ENCODE measurements at regions not wholly inside any gene's neighbourhood (a gene's known extent, or its start where the extent isn't known, plus 50 kb on each side); places are given as distances from the start of the nearest gene placed in this dataset.

DNA sequence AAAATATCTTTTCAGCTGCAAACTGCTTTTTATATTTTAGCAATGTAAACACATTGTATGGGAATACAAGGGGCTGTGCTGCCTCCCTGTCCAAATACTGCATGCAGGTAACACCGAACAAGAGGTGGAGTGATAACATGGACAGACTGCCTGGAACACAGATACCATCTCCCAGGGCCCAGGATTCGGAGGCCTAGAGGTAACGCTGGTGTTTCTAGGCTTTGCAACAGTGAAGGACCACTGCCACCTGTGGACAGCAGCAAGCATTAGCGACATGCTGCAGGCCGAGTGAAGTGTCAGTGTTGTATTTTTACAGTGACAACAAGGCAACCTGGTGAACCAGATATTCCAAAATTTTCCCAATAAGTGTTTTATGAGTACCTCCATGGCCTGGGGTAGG, 379.1 kb downstream of the DMRT2 start:
- peak; percentile 11 for DNase-seq (ENCODE audit: low spot score)

DNA sequence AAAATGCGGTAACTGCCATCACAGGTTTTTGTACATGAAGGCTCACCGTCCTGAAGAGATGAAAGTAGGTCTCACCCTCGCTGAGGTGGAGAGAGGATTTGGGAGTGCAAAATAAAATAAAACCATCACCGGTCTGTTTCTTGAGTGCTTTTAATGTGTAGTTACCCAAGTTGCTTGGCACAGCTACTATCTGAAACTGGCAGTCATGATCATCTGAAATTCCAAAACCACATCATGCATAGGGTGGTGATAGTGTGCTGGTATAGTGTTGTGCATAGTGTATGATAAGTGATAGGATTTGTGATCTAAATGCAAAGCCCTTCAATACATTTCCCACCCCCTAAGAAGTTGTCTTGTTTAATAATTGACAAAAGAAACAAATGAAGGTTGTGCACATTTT, 381.3 kb downstream of the DMRT2 start:
- DNase-seq (ENCODE audit: low spot score), result no peak

DNA sequence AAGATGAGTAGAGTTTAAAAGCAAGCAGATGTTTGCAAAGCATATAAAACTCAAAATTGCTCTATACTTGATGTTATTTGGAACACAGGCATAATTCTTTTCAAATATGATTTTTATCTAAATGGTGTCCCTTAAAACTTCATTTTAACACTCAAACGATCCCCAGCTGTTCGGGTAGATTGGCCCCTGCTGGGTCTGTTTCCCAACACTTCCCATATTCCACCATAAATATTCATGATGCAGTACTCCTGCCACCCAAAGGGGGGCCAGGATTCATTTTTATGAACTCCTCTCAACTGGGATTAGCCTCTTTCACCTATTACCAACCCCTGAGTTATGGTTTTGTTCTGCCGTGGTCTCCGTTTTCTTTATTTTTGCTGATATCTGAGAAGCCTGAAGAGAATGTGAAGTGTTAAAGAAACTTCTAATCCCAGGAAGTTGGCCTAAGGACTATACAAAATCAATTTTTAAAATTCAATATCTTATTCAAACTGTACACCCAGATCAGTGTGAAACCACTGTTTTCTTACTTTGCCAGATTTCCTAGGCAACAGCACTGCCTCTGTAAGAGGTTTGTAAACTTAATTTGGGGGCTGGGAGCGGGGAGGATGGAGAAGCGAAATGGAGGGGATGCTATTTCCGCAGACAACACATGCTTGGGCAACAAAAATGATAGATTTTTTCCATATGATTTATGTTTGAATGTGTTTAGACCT, 384.1 kb downstream of the DMRT2 start:
- DNase-seq (ENCODE audit: low spot score), result no peak

DNA sequence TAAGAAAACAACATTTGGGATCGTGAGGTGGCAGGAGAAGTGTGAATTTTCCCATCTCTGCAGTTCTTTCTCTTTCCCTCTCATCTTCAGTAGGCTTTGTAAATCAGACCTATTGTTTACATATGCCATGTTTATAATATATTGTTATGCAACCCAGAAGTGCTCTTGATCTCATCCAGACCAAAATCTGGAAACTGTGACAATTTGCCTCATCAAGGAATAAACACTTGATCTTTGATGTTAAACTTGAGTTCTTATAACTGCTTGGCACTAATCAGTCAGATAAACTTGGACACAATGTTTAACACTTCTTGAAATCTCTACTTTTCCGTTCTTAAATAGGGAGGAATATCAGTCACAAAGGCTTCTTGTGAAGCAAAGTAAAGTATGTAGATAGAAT, 384.7 kb downstream of the DMRT2 start:
- DNase-seq (ENCODE audit: low spot score), result no peak

DNA sequence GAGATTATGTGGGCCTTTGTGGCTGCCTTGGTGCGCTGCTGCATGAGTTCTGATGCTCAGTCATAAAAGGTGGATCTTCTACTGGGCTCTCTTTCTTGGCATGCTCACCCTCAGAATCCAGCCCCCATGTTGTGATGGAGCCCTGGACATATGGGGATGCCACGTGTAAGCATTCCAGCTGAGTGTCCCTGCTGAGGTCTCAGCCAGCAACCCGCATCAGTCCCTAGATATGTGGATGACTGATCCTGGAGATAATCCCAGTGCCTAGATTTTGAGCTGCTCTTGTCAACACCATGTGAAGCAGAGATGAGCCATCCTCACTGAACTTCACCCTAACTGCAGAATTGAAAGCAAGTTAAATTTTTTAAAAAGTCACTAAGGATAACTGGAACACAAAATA, 390.1 kb downstream of the DMRT2 start:
- DNase-seq (ENCODE audit: low spot score), result no peak

DNA sequence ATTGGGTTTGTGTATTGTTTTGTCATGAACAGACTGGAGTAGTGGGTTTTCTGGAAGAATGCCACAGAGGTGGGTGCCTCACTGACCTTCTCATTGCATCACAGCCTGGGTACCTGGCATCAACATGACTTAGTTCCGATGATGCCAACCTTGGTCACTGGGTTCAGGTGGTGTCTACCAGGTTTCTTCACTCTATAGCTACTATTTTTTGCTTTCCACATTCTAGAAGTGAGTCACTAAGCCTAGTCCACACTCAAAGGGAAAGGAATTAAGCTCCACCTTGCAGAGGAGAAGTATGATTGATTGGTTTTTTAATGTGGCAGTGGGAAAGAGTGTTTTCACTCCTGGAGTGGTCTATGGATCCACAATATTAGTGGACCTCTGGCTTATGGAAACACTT, 391.9 kb downstream of the DMRT2 start:
- DNase-seq (ENCODE audit: low spot score), result no peak

DNA sequence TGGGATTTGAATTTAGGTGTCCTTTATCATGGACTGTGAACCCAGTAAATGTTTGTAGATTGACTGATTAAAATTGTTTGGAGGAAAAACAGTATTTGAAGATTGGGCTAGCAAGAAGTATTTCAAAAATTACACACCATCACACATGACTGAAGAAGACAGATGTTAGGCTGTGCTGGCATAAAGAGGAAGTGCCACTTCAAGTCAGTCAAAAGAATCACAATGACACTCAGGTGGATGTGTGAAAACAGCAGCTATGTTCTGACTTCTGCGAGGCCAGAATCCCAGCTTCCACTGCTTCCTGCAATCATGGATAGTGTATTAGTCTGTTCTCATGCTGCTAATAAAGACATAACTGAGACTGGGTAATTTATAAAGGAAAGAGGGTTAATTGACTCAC, 393.3 kb downstream of the DMRT2 start:
- DNase-seq (ENCODE audit: low spot score), result peak; percentile 9

DNA sequence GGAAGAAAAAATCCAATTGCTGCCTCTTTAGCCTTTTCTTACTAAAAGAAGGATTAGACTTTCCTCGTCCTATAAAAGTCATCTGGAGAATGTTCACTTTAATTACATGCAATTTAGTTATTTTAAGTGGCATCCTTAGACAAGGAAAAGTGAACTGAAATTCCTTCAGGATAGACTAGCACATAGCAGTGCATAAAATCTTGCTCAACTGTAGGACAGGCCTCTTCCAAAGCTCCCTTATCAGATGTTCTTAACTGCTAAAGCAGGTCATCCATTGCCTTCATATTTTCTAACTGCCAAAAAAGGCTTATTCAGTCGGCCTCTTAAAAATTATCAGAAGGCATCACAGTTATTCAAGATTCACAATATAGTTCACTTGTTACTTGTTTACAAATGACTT, 396.5 kb downstream of the DMRT2 start:
- no peak for DNase-seq (ENCODE audit: low spot score)

DNA sequence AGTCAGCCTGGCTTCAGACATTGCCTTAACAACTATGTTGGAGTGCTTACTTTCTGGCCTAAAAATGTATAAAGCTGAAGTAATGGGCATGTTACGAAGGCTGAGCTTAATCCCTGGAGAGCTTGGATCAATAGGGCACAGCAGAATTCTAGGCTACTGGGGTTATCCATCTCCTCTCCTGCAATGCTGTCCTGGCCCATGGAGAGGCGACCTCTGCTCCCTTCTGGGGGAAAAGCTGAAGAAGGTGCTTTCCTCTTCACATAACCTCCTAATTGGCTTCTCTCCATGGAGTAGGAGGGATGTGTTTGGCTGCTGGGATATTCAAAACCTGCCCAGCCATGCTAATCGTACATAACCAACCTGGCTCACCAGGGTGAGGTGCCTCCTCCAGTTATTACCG, 403.5 kb downstream of the DMRT2 start:
- no peak for DNase-seq (ENCODE audit: low spot score)

DNA sequence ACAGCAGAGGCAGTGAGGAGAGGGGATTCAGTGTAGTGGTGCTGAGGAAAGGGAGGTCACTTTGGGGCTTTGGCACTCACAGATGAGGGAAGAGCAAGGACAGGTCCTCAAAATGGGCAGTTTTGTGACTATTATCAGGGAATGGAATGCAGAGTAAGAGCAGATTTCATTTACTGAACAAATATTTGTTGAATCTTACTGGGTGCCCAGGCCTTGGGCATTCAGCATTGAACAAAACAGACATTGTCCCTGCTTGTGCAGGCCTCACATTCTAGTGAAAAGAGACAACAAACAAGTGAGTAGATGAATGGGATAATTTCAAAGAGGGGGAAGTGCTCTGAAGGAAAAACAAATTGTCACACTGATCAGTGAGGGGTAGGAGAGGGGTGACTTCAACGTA, 404.1 kb downstream of the DMRT2 start:
- DNase-seq (ENCODE audit: low spot score), result no peak

DNA sequence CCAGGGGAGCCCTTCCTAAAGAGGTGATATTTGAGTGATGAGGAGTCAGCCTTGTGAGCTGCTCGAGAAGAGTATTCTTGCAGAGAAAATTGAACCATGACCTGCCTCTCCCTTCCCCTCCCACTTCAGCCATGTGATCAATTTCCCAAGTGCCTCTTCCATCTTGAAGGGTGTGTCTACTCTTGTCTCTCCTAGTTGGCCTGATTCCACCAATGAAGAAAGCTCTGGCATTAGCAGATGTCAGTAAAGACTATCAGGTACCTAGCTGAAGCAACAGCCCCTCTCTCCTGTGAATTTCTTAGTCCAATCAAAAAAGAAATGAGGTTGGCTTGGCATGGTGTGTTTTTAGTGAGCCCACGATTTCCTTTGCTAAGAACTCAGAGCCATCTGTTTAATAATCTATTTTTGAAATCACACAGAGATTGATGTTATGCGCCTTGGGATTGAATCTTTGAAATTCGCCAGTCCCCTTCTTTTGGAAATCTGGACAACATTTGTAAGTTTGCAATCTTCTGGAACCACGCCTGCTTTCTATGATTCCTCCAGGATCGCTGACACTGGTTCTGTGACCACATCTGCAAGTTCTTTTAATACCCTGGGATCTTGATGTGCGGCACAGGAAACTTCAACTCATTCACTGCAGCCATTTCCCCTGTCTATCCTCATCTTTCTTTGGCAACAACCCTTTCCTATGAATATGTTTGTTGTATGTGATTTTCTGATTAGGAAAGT, 404.6 kb downstream of the DMRT2 start:
- no peak for DNase-seq (ENCODE audit: low spot score)

DNA sequence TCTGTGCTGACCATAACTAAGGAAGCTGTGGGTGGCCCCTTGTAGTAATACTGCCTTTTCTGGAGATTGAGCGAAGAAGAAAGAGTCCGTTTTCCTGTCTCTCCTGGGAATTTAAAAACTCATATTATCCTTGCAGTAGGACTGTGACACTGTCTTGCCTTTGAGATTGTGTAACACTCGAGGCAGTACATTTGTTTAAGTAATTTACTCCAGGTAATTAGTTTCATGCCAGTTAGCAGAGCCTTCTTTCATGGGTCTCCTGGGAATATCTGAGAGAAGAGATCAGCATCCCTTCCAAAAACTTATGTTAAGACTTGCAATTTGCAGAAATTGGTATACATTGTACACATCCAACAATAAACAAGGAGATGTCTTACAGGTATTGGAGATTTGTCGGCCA, 405.6 kb downstream of the DMRT2 start:
- DNase-seq (ENCODE audit: low spot score), result no peak

DNA sequence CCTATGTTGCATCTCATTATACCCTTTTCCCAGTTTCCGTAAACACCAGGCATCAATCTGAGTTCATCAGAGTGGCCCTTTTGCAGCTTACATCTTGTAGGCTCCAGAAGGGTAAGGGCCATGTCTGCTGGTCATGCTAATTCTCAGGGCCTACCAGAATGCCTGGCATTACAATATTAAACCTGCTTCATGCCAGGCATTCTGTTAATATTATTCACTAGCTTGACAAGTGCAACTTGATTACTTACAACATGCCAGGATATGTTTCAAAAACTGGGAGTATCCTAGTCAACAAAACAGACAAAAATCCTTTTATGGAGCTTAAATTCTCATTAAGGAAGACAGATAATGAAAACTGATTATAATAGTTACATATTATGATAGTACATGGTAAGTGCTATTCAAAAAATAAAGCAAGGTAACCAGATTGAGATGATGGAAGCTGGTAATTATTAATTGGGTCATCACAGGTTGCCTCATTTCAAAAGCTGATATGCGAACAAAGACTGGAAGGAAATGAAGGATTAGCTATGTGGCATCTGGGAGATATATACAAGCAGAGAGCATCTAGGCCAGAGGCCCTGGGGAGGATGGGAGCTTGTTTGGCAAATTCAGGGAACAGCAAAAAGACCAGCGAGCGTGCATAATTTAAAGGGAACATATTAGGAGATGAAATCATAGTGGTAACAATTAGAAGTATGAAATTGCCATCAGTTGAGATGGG, 406.3 kb downstream of the DMRT2 start:
- DNase-seq (ENCODE audit: low spot score), result no peak

DNA sequence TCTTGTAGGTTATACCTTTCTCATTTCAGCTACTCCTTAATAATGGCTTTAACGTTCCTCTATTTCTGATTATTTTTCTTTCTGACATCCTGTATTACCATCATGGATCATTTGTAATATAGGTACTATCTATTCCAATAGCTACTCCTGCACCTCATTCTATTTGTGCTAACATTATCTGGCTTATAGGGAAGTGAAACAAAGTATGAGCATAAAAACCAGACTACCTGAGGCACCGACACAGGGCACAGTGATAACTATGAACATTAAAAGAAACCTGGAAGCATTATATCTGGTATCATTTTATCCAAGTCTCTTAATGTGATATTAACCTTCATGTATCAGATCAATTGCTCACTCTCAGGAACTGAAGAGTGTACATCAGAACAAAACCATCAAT, 407.3 kb downstream of the DMRT2 start:
- no peak for DNase-seq (ENCODE audit: low spot score)

DNA sequence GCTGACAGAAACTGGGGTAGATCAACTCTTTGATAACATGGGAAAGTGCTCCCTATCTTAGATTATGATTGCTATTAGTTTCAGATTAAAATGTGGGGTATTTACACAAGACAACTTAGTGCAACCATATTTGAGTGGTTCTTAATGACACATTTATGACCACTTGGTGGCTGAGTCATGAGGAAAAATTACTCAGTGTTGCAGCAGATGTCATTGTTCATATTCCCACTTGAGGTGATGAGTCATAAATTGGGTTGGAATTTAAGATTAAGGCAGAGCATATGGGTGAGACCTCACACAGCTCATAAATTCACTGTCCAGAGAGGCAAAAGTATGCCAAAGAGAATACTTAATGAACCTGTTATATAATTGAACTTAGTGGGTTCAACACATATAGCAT, 408.3 kb downstream of the DMRT2 start:
- DNase-seq (ENCODE audit: low spot score), result no peak

DNA sequence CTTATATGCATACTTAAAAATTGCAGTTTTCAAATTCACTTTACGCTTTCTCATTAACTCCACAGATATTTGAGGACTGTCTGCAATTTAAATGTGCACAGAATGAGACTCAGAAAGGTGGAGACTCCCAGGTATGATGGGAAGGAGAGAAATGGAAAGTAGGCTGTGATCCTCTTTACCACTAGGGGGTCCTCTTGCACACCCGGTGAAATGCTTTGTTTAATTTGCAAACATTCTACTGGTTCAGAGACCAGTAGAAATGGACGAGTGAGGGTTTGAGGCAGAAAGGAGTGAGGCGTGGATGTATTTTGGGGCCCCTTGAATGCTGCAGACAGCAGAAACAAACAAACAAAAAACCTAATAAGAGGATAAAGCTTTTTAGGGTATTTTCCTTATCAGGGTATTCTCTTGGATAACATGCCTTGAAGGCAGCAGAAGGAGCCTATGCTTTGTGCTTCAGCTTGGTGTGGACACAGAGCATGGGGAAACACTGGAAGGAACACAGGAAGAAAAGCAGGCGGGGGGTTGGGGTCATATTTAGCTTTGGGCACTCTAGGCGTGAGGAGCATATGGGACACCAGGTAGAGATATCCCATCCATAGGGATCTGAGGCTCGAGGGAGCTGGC, 410.1 kb downstream of the DMRT2 start:
- peak; percentile 50 for DNase-seq (ENCODE audit: low spot score)

DNA sequence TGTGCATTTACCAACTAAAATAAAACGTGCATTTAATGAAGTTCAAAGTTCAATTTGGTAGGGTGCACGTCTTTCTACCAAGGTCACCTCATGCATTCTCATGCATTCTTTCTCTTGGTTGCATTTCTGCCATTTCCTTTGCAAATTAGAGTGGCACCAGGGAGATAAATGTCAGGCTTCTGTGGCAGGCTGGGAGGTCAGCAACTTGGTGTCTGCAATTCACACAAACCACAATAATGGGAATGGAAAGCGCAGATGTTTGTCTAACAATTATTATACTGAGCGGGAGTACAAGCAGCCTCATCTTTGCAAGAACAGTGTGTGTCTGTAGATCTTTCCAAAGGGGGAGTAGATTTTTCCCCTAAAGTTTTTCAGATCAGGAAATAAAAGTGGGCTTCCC, 411.7 kb downstream of the DMRT2 start:
- DNase-seq (ENCODE audit: low spot score), result no peak

DNA sequence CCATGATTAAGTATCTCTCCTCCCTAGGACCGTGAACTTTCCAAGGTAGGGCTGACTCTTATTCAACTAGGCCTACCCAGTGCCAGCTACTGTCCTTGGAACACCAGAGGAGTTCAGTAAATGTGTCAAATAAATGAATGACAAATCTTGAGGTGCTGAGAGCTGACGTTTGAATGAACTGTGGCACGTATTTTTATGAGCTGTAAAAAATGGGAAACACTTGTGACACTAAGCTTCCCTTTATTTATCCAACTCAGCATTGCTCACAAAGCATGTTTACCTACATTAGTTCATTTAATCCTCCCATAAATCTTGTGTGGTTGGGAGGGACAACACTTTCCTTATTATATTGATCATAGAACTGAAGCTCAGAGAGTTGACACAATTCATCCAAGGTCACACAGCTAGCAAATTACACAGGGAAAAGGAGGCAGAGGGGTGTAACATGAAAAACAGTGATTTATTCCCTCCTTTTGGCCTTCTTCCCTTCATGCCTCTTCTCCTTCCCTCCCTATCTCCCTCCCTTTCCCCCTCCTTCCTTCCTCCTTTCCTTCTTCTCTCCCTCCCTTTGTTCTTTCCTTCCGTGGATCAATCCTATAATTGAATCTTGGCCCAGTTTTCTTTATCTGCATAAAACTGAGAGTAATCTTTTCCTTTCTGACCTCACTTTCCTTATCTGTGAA, 412.6 kb downstream of the DMRT2 start:
- no peak for DNase-seq (ENCODE audit: low spot score)

DNA sequence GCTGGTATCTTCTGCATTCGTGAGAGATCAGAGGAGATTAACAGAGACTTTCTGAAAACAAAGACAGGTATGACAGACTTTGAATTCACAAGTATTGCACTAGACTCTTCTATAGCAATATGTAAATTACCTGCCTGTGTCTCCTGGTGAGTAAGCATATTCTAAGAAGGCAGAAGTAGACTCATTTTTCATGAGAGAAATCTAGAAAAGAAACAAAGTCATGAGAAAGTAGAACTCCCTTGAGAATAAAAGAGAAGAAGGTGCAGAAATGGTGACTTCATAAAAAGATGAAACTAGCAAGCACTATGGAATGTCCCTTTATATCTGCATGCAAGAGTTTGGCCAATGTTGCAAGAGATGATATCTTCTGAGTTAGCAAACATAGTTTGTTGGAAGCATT, 419.8 kb downstream of the DMRT2 start:
- no peak for DNase-seq (ENCODE audit: low spot score)

DNA sequence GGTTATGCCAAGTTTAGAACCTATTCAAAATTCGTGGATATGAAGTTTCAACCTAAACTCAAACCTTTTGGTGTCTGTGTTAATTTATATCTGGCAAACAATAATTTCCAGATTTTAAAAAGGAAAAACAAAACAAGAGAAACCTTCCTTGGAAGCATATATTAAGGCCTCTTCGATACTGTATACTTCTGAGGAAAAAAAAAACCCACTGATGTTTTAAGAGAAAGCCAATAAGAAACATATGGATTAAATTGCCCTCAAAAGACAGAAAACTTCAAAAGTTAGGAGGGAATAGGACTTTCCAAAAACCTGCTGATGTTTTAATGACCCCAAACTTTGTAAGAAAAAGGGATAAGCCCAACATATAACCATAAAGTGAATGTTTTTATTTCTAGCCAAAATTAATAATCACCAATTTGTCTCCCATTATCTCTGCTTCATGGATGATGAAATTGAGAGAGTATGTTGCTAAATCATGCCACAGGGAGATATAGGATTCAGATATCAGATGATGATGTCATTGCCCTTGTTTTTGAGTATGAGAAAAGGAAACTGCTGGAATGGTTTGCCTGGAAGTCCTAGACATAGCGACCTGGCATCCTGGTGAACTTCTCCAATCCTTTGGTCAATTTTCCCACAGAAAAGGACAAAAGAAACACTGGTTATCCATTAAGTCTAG, 423.9 kb downstream of the DMRT2 start:
- DNase-seq (ENCODE audit: low spot score), result no peak

DNA sequence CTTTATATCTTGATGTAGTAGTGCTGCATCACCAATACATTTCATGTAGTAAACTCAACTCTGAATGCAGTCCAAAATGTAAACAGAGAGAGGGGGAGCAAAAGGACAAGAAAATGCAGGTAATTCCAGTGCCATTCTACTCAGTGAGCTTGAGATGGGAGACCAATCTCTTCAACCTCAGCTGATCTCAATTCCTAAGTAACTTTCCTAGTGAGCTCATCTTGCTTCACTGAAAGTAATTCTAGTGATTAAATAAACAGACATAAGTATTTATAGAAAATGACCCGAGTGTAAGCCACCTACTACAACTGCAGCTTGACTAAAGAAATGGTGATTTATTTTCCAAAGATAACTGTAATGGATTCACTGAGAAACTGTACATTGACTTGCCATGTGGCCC, 424.5 kb downstream of the DMRT2 start:
- DNase-seq (ENCODE audit: low spot score), result no peak

Data from NAMALWA (cell line).